Mucosa of descending colon (tissue), 3 donors: ENCODE measurements at regions not wholly inside any gene's neighbourhood (a gene's known extent, or its start where the extent isn't known, plus 50 kb on each side); places are given as distances from the start of the nearest gene placed in this dataset.

Experiments used
- ATAC-seq: fragments of 200-7000 bp; cut with Tn5 transposase; one replicate; pipeline ENCODE4 v1.9.1; 2020; ENCODE audit warnings: mild to moderate bottlenecking, moderate library complexity
- DNase-seq, 3 donors: peaks; one replicate each; pipeline ENCODE4 v3.0.0-alpha.2; 2020
- H3K36me3 ChIP-seq: fragments of 200-600 bp; one replicate; pipeline ENCODE4 v1.8.0; 2021; ENCODE audit warnings: low read depth, mild to moderate bottlenecking
- H3K4me1 ChIP-seq: fragments of 200-600 bp; one replicate; pipeline ENCODE4 v1.8.0; 2021; ENCODE audit warnings: low read depth, mild to moderate bottlenecking
- H3K4me3 ChIP-seq: fragments of 200-600 bp; one replicate; pipeline ENCODE4 v1.8.0; 2021; ENCODE audit warnings: mild to moderate bottlenecking
- H3K9me3 ChIP-seq: fragments of 200-600 bp; one replicate; pipeline ENCODE4 v1.8.0; 2021; ENCODE audit warnings: mild to moderate bottlenecking
- CTCF ChIP-seq: fragments of 200-600 bp; IDR thresholded peaks from one replicate; pipeline ENCODE4 v1.8.0; 2022; ENCODE audit warnings: antibody characterized with exemption, mild to moderate bottlenecking
- intact Hi-C, 2 donors: fragments of 100-400 bp; cut with DNase I in 1 of 2; cut with micrococcal nuclease in 1 of 2; formaldehyde crosslinking; loops; one replicate each; pipeline versions ENCODE4 v1.11.0 to v1.11.1; 2022; cut with DNase I, micrococcal nuclease
- donor health status: DM: no; HTN: no; CAD: no; lungs with moderate emphysema.
- donor health status: DM: no; HTN: no; CAD: no.
- donor health status: DM: no; HTN: yes; CAD: no.

- Histone ChIP-seq H3K36me3 (no peaks in the 10 kb centered on the region), H3K4me3 (no peak overlapping the region), H3K4me1 (no peaks in the 10 kb centered on the region), H3K9me3 (no peaks in the 10 kb centered on the region)
- TF ChIP-seq CTCF = no peak
- intact Hi-C loops = loop anchor here in 1 of 2 donors (10.0 kb wide), 1 partner anchor 88 kb away; the partner anchor contains the start of gene SDC1
- DNase-seq = no peak
- ATAC-seq = no peak
Observed at GRCh38 chr2:20137131-20137571, 85.7 kb upstream of the LAPTM4A start.

GRCh38 chr2:20136149-20136548, 84.7 kb upstream of the LAPTM4A start:
- Histone ChIP-seq H3K4me3 (no peak overlapping the region), H3K4me1 (peaks cover 3% of the 10 kb centered on the region), H3K36me3 (no peaks in the 10 kb centered on the region), H3K9me3 (no peaks in the 10 kb centered on the region)
- no peak for DNase-seq
- ATAC-seq = peak; percentile 17
- TF ChIP-seq CTCF = no peak
- intact Hi-C loops = loop anchor here in 1 of 2 donors (10.0 kb wide), 1 partner anchor 89 kb away; the partner anchor contains the start of gene SDC1

DNA sequence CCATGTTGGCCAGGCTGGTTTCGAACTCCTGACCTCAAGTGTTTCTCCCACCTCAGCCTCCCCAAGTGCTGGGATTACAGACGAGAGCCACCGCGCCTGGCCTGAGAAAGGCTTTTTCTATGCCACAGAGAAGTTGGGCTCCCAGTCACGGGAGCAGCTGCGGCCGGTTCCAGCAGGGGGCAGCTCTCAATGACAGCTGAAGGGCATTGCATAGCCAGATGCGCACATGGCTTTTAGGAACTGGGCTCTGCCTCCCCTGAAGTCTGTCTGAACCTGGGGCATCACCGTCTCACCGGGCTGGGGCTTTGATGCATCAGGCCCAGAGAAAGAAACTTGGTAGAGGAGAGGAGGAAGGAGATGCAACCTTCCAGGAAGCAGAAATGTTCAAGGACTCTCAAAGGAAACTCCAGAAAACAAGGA, 84.2 kb upstream of the LAPTM4A start:
- no peak overlapping the region for H3K4me3 ChIP-seq
- ATAC-seq (peak; percentile 65), DNase-seq (peak in 2 of 3 donors; percentile 82 to 84)
- H3K9me3 ChIP-seq = no peaks in the 10 kb centered on the region
- peak; percentile 54 for TF ChIP-seq CTCF
- H3K4me1 ChIP-seq = peaks cover 3% of the 10 kb centered on the region
- intact Hi-C loops = loop anchor here in 1 of 2 donors (10.0 kb wide), 1 partner anchor 89 kb away; the partner anchor contains the start of gene SDC1
- no peaks in the 10 kb centered on the region for H3K36me3 ChIP-seq

GRCh38 chr2:20132990-20133535, 81.6 kb upstream of the LAPTM4A start:
- no peak for TF ChIP-seq CTCF
- no peak overlapping the region for H3K4me3 ChIP-seq
- intact Hi-C loops = loop anchor here in 1 of 2 donors (10.0 kb wide), 1 partner anchor 92 kb away; the partner anchor contains the start of gene SDC1
- ATAC-seq = no peak
- DNase-seq = no peak
- H3K4me1 ChIP-seq = peaks cover 20% of the 10 kb centered on the region
- no peaks in the 10 kb centered on the region for H3K36me3 ChIP-seq
- H3K9me3 ChIP-seq = no peaks in the 10 kb centered on the region

GRCh38 chr2:20130821-20131645, 79.6 kb upstream of the LAPTM4A start:
- ATAC-seq (peak; percentile 7), DNase-seq (no peak)
- Histone ChIP-seq H3K36me3 (no peaks in the 10 kb centered on the region), H3K4me1 (peaks cover 20% of the 10 kb centered on the region), H3K4me3 (no peak overlapping the region), H3K9me3 (no peaks in the 10 kb centered on the region)
- intact Hi-C loops = loop anchor here in 1 of 2 donors (10.0 kb wide), 1 partner anchor 94 kb away; the partner anchor contains the start of gene SDC1
- TF ChIP-seq CTCF = no peak
